ENCODE measurements at regions not wholly inside any gene's neighbourhood (a gene's known extent, or its start where the extent isn't known, plus 50 kb on each side); places are given as distances from the start of the nearest gene placed in this dataset.

GRCh38 chr21:16022116-16022515 is 292.3 kb downstream of the USP25 start:
- no peak for DNase-seq
- TF ChIP-seq CTCF (IDR thresholded peaks at IDR 0.05): no peak
- H3K27ac ChIP-seq: no peak overlapping the region
- H3K4me3 ChIP-seq: no peak overlapping the region
- no peak for ATAC-seq
- WGBS, 4 donors: 80 to 88% (median 84%) methylated on average over 4 of the region's 4 CpGs
- H3K4me1 ChIP-seq: no peaks in the 10 kb centered on the region
- no peaks in the 10 kb centered on the region for H3K36me3 ChIP-seq
- intact Hi-C loops (cut with DNase I): no loop called here
- H3K27me3 ChIP-seq: no peaks in the 10 kb centered on the region
- H3K9me3 ChIP-seq: no peaks in the 10 kb centered on the region

- H3K4me3 ChIP-seq: no peak overlapping the region
- DNase-seq: no peak
- TF ChIP-seq CTCF (IDR thresholded peaks at IDR 0.05): no peak
- TF ChIP-seq POLR2A (IDR thresholded peaks at IDR 0.05): no peak
- no peaks in the 10 kb centered on the region for H3K27me3 ChIP-seq
- no peak for ATAC-seq
- 58 to 67% (median 60%) methylated on average over 3 of the region's 3 CpGs for WGBS, 4 donors
- H3K4me1 ChIP-seq: no peaks in the 10 kb centered on the region
- intact Hi-C loops (cut with DNase I): no loop called here
- H3K9me3 ChIP-seq: no peaks in the 10 kb centered on the region
- no peak overlapping the region for H3K27ac ChIP-seq
- no peaks in the 10 kb centered on the region for H3K36me3 ChIP-seq
Measured at GRCh38 chr21:16022921-16023320, 293.1 kb downstream of the USP25 start.

GRCh38 chr21:16028142-16028541 is 298.4 kb downstream of the USP25 start:
- intact Hi-C loops (cut with DNase I): no loop called here
- Histone ChIP-seq H3K4me1 (no peaks in the 10 kb centered on the region), H3K9me3 (no peaks in the 10 kb centered on the region), H3K4me3 (no peak overlapping the region), H3K27me3 (no peaks in the 10 kb centered on the region), H3K27ac (no peak overlapping the region), H3K36me3 (no peaks in the 10 kb centered on the region)
- DNase-seq (no peak), ATAC-seq (no peak)
- 76 to 91% (median 77%) methylated on average over 2 of the region's 2 CpGs for WGBS, 4 donors
- TF ChIP-seq CTCF (IDR thresholded peaks at IDR 0.05): no peak
- no peak for TF ChIP-seq POLR2A (IDR thresholded peaks at IDR 0.05)

- no peak for TF ChIP-seq CTCF (IDR thresholded peaks at IDR 0.05)
- Histone ChIP-seq H3K9me3 (no peaks in the 10 kb centered on the region), H3K4me1 (no peaks in the 10 kb centered on the region), H3K27ac (no peak overlapping the region), H3K4me3 (no peak overlapping the region), H3K27me3 (no peaks in the 10 kb centered on the region), H3K36me3 (no peaks in the 10 kb centered on the region)
- WGBS, 4 donors: 71 to 83% (median 76%) methylated on average over 2 of the region's 2 CpGs
- no peak for ATAC-seq
- no peak for DNase-seq
- intact Hi-C loops (cut with DNase I): no loop called here
Measured at GRCh38 chr21:16028941-16029464, 299.2 kb downstream of the USP25 start.

Data from heart left ventricle (tissue), 16 donors.